HL-60 (cell line): ENCODE measurements at regions not wholly inside any gene's neighbourhood (a gene's known extent, or its start where the extent isn't known, plus 50 kb on each side); places are given as distances from the start of the nearest gene placed in this dataset.

ENCODE experiments used
- DNase-seq, 2 experiments: peaks; one replicate each; pipeline ENCODE4 v3.0.0-alpha.2; 2010 to 2020; ENCODE audit warnings: low read depth in 1 of 2, low spot score in 1 of 2
- H3K27ac ChIP-seq: fragments of 250-450 bp; sonication (Bioruptor Pico); replicated peaks from 2 replicates; pipeline ENCODE4 v1.5.1; 2020; ENCODE audit warnings: mild to moderate bottlenecking, moderate library complexity
- H3K27me3 ChIP-seq: fragments of 250-450 bp; sonication (Bioruptor Pico); 2 replicates; pipeline ENCODE4 v1.5.1; 2021; ENCODE audit warnings: mild to moderate bottlenecking, moderate library complexity; ENCODE audit not compliant: insufficient read depth, poor library complexity, severe bottlenecking
- H3K4me3 ChIP-seq: replicated peaks from 2 replicates; pipeline ENCODE4 v1.5.1; 2011; ENCODE audit warnings: mild to moderate bottlenecking, control low read depth, low read length; ENCODE audit not compliant: insufficient read depth
- GABPA ChIP-seq: IDR thresholded peaks from 2 replicates; pipeline ENCODE4 v1.6.1; 2012; ENCODE audit warnings: low read depth
- POLR2AphosphoS5 ChIP-seq: IDR thresholded peaks from 2 replicates; pipeline ENCODE4 v1.6.1; 2012; ENCODE audit warnings: low read depth
- REST ChIP-seq: IDR thresholded peaks from 2 replicates; pipeline ENCODE4 v1.6.1; 2012; ENCODE audit warnings: low read depth; ENCODE audit not compliant: insufficient replicate concordance
- SPI1 ChIP-seq: IDR thresholded peaks from 2 replicates; pipeline ENCODE4 v1.6.1; 2012; ENCODE audit warnings: low read depth, mild to moderate bottlenecking, borderline replicate concordance
- TF ChIP-seq, protein P1 (sequence below): IDR thresholded peaks from one replicate; pipeline ENCODE4 v1.5.1; 2011; ENCODE audit warnings: low read length, control low read depth, inconsistent platforms; ENCODE audit not compliant: insufficient read depth

DNA sequence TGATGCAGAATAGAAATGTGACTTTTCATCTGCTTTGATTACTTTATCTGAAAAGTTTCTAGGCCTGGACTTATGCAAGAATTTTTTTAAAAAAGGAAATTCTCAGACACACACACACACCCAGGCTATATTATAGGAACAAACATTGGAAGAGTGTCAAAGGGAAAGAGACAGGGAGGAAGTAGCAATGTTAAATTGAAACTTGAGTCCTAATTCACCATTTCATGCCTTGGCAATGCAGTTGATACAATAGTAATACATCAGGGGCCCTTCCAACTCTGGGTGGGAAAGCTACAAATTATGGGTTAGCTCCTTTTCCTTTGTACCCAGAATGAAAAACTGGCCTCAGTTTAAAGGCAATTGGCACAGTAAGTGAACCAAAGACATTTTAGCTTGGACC, 258.0 kb upstream of the LYZL1 start:
- TF ChIP-seq POLR2AphosphoS5 (no peak), REST (no peak), SPI1 (no peak), GABPA (no peak)
- TF ChIP-seq, protein P1, sequence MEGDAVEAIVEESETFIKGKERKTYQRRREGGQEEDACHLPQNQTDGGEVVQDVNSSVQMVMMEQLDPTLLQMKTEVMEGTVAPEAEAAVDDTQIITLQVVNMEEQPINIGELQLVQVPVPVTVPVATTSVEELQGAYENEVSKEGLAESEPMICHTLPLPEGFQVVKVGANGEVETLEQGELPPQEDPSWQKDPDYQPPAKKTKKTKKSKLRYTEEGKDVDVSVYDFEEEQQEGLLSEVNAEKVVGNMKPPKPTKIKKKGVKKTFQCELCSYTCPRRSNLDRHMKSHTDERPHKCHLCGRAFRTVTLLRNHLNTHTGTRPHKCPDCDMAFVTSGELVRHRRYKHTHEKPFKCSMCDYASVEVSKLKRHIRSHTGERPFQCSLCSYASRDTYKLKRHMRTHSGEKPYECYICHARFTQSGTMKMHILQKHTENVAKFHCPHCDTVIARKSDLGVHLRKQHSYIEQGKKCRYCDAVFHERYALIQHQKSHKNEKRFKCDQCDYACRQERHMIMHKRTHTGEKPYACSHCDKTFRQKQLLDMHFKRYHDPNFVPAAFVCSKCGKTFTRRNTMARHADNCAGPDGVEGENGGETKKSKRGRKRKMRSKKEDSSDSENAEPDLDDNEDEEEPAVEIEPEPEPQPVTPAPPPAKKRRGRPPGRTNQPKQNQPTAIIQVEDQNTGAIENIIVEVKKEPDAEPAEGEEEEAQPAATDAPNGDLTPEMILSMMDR: no peak
- DNase-seq: no peak
- no peak overlapping the region for H3K27ac ChIP-seq
- no peak overlapping the region for H3K4me3 ChIP-seq
- H3K27me3 ChIP-seq: no peaks in the 10 kb centered on the region

GRCh38 chr10:29032169-29032568, 256.7 kb upstream of the LYZL1 start:
- no peaks in the 10 kb centered on the region for H3K27me3 ChIP-seq
- no peak overlapping the region for H3K27ac ChIP-seq
- no peak overlapping the region for H3K4me3 ChIP-seq
- no peak for TF ChIP-seq GABPA
- TF ChIP-seq REST: no peak
- TF ChIP-seq, protein P1: no peak
- TF ChIP-seq POLR2AphosphoS5: no peak
- no peak for TF ChIP-seq SPI1
- no peak for DNase-seq

GRCh38 chr10:29033311-29033940, 255.4 kb upstream of the LYZL1 start:
- no peaks in the 10 kb centered on the region for H3K27me3 ChIP-seq
- no peak overlapping the region for H3K27ac ChIP-seq
- no peak for DNase-seq
- no peak overlapping the region for H3K4me3 ChIP-seq
- no peak for TF ChIP-seq GABPA
- no peak for TF ChIP-seq POLR2AphosphoS5
- no peak for TF ChIP-seq SPI1
- TF ChIP-seq, protein P1: no peak
- TF ChIP-seq REST: no peak
